IMR-90 (cell line): ENCODE measurements at regions not wholly inside any gene's neighbourhood (a gene's known extent, or its start where the extent isn't known, plus 50 kb on each side); places are given as distances from the start of the nearest gene placed in this dataset.

Source experiments
- ATAC-seq: fragments of 200-7000 bp; cut with Tn5 transposase; 2 replicates; pipeline ENCODE4 v1.9.1; 2020; ENCODE audit warnings: low read depth, mild to moderate bottlenecking, moderate library complexity
- BruUV-seq: library from RNA; stranded (reverse); fragments of 400-500 nt; replicated peaks from 2 replicates; lab custom pipeline; 2021; lab: Mats Ljungman, UMichigan
- CTCF ChIA-PET: fragments of 300-600 bp; formaldehyde crosslinking; extraction: SDS; loops from one replicate; lab custom pipeline; 2021; ENCODE audit warnings: antibody characterized with exemption; lab: Yijun Ruan, JAX
- POLR2A ChIA-PET: fragments of 300-600 bp; sonication (Branson Sonifier 250); formaldehyde crosslinking; loops from one replicate; lab custom pipeline; 2022; ENCODE audit warnings: antibody characterized with exemption; ENCODE audit not compliant: unreplicated experiment; lab: Charles Lee
- DNase-seq: peaks from one replicate; pipeline ENCODE4 v3.0.0; 2013
- H2AFZ ChIP-seq: replicated peaks from 2 replicates; pipeline ENCODE3; 2013; ENCODE audit warnings: low read length, mild to moderate bottlenecking; ENCODE audit not compliant: poor library complexity
- H2AK5ac ChIP-seq: 2 replicates; pipeline ENCODE4 v1.6.1; 2013; ENCODE audit warnings: low read depth, low read length, inconsistent platforms
- H2AK9ac ChIP-seq: replicated peaks from 2 replicates; pipeline ENCODE3; 2013; ENCODE audit warnings: mild to moderate bottlenecking, low read depth, low read length, moderate library complexity; ENCODE audit not compliant: poor library complexity
- H2BK120ac ChIP-seq: 2 replicates; pipeline ENCODE4 v1.6.1; 2013; ENCODE audit warnings: low read depth, low read length, inconsistent platforms
- H2BK15ac ChIP-seq: 3 replicates; pipeline ENCODE4 v1.6.1; 2013; ENCODE audit warnings: low read depth, low read length, inconsistent platforms
- H2BK20ac ChIP-seq: 2 replicates; pipeline ENCODE4 v1.6.1; 2013; ENCODE audit warnings: low read depth, mild to moderate bottlenecking, inconsistent platforms, low read length, moderate library complexity
- H2BK5ac ChIP-seq: 2 replicates; pipeline ENCODE4 v1.6.1; 2013; ENCODE audit warnings: mild to moderate bottlenecking, low read depth, low read length, inconsistent platforms; ENCODE audit not compliant: poor library complexity, severe bottlenecking
- H3K14ac ChIP-seq: replicated peaks from 2 replicates; pipeline ENCODE4 v1.6.1; 2013; ENCODE audit warnings: low read depth, low read length, inconsistent platforms
- H3K18ac ChIP-seq: 2 replicates; pipeline ENCODE4 v1.6.1; 2013; ENCODE audit warnings: low read depth, low read length, control low read depth
- H3K23ac ChIP-seq: 2 replicates; pipeline ENCODE4 v1.6.1; 2013; ENCODE audit warnings: low read depth, low read length, inconsistent platforms
- H3K27ac ChIP-seq: 2 replicates; pipeline ENCODE4 v1.5.1; 2013; ENCODE audit warnings: mild to moderate bottlenecking, control low read depth, low read length; ENCODE audit not compliant: insufficient read depth
- H3K27me3 ChIP-seq: 2 replicates; pipeline ENCODE4 v1.6.1; 2013; ENCODE audit warnings: low read length; ENCODE audit not compliant: control insufficient read depth, insufficient read depth
- H3K36me3 ChIP-seq: 2 replicates; pipeline ENCODE4 v1.6.1; 2013; ENCODE audit warnings: low read length, mixed read lengths; ENCODE audit not compliant: control insufficient read depth, insufficient read depth
- H3K4ac ChIP-seq: 2 replicates; pipeline ENCODE4 v1.6.1; 2013; ENCODE audit warnings: low read depth, low read length, inconsistent platforms
- H3K4me1 ChIP-seq: 2 replicates; pipeline ENCODE4 v1.6.1; 2013; ENCODE audit warnings: low read length, mixed read lengths; ENCODE audit not compliant: control insufficient read depth, insufficient read depth
- H3K4me2 ChIP-seq: 2 replicates; pipeline ENCODE4 v1.6.1; 2013; ENCODE audit warnings: low read depth, mild to moderate bottlenecking, control low read depth, low read length, moderate library complexity
- H3K4me3 ChIP-seq: 2 replicates; pipeline ENCODE4 v1.5.1; 2013; ENCODE audit warnings: low read depth, mild to moderate bottlenecking, control low read depth, low read length, moderate library complexity; ENCODE audit not compliant: insufficient read depth
- H3K56ac ChIP-seq: 2 replicates; pipeline ENCODE4 v1.6.1; 2013; ENCODE audit warnings: low read length, inconsistent platforms; ENCODE audit not compliant: insufficient read depth; ENCODE audit errors: extremely low read depth
- H3K79me1 ChIP-seq, 2 experiments: 2 replicates each; pipeline ENCODE4 v1.6.1; 2013; ENCODE audit warnings: low read length in 2 of 2, inconsistent platforms in 1 of 2, low read depth in 1 of 2
- H3K9ac ChIP-seq: 2 replicates; pipeline ENCODE4 v1.6.1; 2013; ENCODE audit warnings: low read depth, low read length, control low read depth
- H3K9me1 ChIP-seq: 2 replicates; pipeline ENCODE4 v1.6.1; 2013; ENCODE audit warnings: low read length, inconsistent platforms; ENCODE audit not compliant: insufficient read depth
- H3K9me3 ChIP-seq: 2 replicates; pipeline ENCODE4 v1.6.1; 2013; ENCODE audit warnings: low read length; ENCODE audit not compliant: control insufficient read depth, insufficient read depth
- H4K20me1 ChIP-seq: 2 replicates; pipeline ENCODE4 v1.6.1; 2013; ENCODE audit warnings: low read length, inconsistent platforms; ENCODE audit not compliant: insufficient read depth
- H4K5ac ChIP-seq: 2 replicates; pipeline ENCODE4 v1.6.1; 2013; ENCODE audit warnings: mild to moderate bottlenecking, low read depth, low read length, control low read depth
- H4K8ac ChIP-seq, 2 experiments: 2 replicates each; pipeline ENCODE4 v1.6.1; 2013; ENCODE audit warnings: low read depth in 2 of 2, low read length in 2 of 2, control low read depth in 1 of 2, inconsistent platforms in 1 of 2
- H4K91ac ChIP-seq: 2 replicates; pipeline ENCODE4 v1.6.1; 2013; ENCODE audit warnings: low read depth, low read length, inconsistent platforms; ENCODE audit not compliant: insufficient read depth
- CEBPB ChIP-seq: IDR thresholded peaks from 2 replicates; pipeline ENCODE4 v1.6.1; 2012; ENCODE audit warnings: low read depth, low read length, improper control_type of control experiment
- CHD1 ChIP-seq: IDR thresholded peaks from 2 replicates; pipeline ENCODE4 v1.6.1; 2012; ENCODE audit warnings: low read depth, low read length, improper control_type of control experiment
- MAZ ChIP-seq: IDR thresholded peaks from 2 replicates; pipeline ENCODE4 v1.6.1; 2012; ENCODE audit warnings: low read depth, mild to moderate bottlenecking, low read length, improper control_type of control experiment, moderate library complexity, borderline replicate concordance
- RAD21 ChIP-seq: IDR thresholded peaks from 2 replicates; pipeline ENCODE4 v1.6.1; 2012; ENCODE audit warnings: low read length, improper control_type of control experiment
- RCOR1 ChIP-seq: IDR thresholded peaks from 2 replicates; pipeline ENCODE4 v1.6.1; 2012; ENCODE audit warnings: mild to moderate bottlenecking, low read length, improper control_type of control experiment; ENCODE audit not compliant: insufficient replicate concordance
- RFX5 ChIP-seq: IDR thresholded peaks from 2 replicates; pipeline ENCODE4 v1.8.0; 2012; ENCODE audit warnings: low read depth, mild to moderate bottlenecking, low read length, moderate library complexity
- SMC3 ChIP-seq: fragments of 150-350 bp; IDR thresholded peaks from 2 replicates; pipeline ENCODE4 v1.6.1; 2016; ENCODE audit warnings: low read depth, mild to moderate bottlenecking, antibody characterized with exemption, low read length, moderate library complexity
- dilution Hi-C: fragments of 300-500 bp; cut with HindIII; formaldehyde crosslinking; loops from one replicate; pipeline ENCODE4 v1.14.3; 2018; ENCODE audit warnings: low sequenced_read_pairs; ENCODE audit not compliant: unreplicated experiment
- in situ Hi-C: fragments of 300-500 bp; cut with MboI; formaldehyde crosslinking; loops from 3 replicates; pipeline ENCODE4 v1.14.3; 2019; ENCODE audit warnings: low sequenced_read_pairs, inconsistent platforms, mixed read lengths
- intact Hi-C: fragments of 100-400 bp; cut with micrococcal nuclease; formaldehyde crosslinking; loops from 2 replicates; pipeline ENCODE4 v1.10.0; 2022

- H4K5ac ChIP-seq, result no peak overlapping the region
- no peak overlapping the region for H2BK5ac ChIP-seq
- no peak overlapping the region for H3K14ac ChIP-seq
- H2BK15ac ChIP-seq, result no peak overlapping the region
- dilution Hi-C loops, result no loop called here
- H3K27ac ChIP-seq, result no peak overlapping the region
- ATAC-seq, result no peak
- no peaks in the 10 kb centered on the region for H3K36me3 ChIP-seq
- no peak overlapping the region for H3K4ac ChIP-seq
- no peak overlapping the region for H3K23ac ChIP-seq
- CTCF ChIA-PET, result no interaction called here
- no TSS peak for BruUV-seq
- H3K4me1 ChIP-seq, result peaks cover 5% of the 10 kb centered on the region; the same call in 1 of the 2 replicates
- no peaks in the 10 kb centered on the region for H3K79me1 ChIP-seq
- no peak overlapping the region for H2AFZ ChIP-seq
- H3K9me3 ChIP-seq, result no peaks in the 10 kb centered on the region
- POLR2A ChIA-PET, result no interaction called here
- no peak overlapping the region for H2AK5ac ChIP-seq
- H4K91ac ChIP-seq, result no peak overlapping the region
- H4K20me1 ChIP-seq, result no peaks in the 10 kb centered on the region
- H3K9me1 ChIP-seq, result no peaks in the 10 kb centered on the region
- no peak overlapping the region for H2AK9ac ChIP-seq
- H3K4me3 ChIP-seq, result no peak overlapping the region
- TF ChIP-seq MAZ (no peak), RCOR1 (no peak), CHD1 (no peak), SMC3 (no peak), CEBPB (no peak), RAD21 (no peak), RFX5 (no peak)
- no peak overlapping the region for H2BK20ac ChIP-seq
- H3K9ac ChIP-seq, result no peak overlapping the region
- no peak overlapping the region for H2BK120ac ChIP-seq
- no peak overlapping the region for H3K56ac ChIP-seq
- H3K27me3 ChIP-seq, result no peaks in the 10 kb centered on the region
- intact Hi-C loops, result no loop called here
- H3K18ac ChIP-seq, result no peak overlapping the region
- no peak for DNase-seq
- H3K4me2 ChIP-seq, result no peak overlapping the region
- H4K8ac ChIP-seq, result no peak overlapping the region
- in situ Hi-C loops, result no loop called here
Observed at GRCh38 chr17:69949496-69949895, 125.5 kb upstream of the KCNJ16 start.
